Memory B cell (primary cell): ENCODE measurements at regions not wholly inside any gene's neighbourhood (a gene's known extent, or its start where the extent isn't known, plus 50 kb on each side); places are given as distances from the start of the nearest gene placed in this dataset.

Experiments used
- ATAC-seq: fragments of 150-1000 bp; cut with Tn5 transposase; 2 replicates; pipeline ENCODE4 v1.10.0; 2021; ENCODE audit warnings: low read depth, mild to moderate bottlenecking, moderate library complexity
- DNase-seq, 2 donors: peaks; one replicate each; pipeline ENCODE4 v3.0.0; 2022; ENCODE audit warnings: low spot score in 2 of 2
- H3K27ac Mint-ChIP-seq: one replicate; pipeline ENCODE4 v1.8.0; 2022; ENCODE audit warnings: mild to moderate bottlenecking, moderate library complexity, mixed read lengths
- H3K27me3 Mint-ChIP-seq: one replicate; pipeline ENCODE4 v1.8.0; 2022; ENCODE audit warnings: mixed read lengths
- H3K36me3 Mint-ChIP-seq: one replicate; pipeline ENCODE4 v1.8.0; 2022; ENCODE audit warnings: mild to moderate bottlenecking, mixed read lengths
- H3K4me1 Mint-ChIP-seq: one replicate; pipeline ENCODE4 v1.8.0; 2022; ENCODE audit warnings: mixed read lengths
- H3K4me3 Mint-ChIP-seq: one replicate; pipeline ENCODE4 v1.8.0; 2022; ENCODE audit warnings: mild to moderate bottlenecking, moderate library complexity, mixed read lengths
- H3K9me3 Mint-ChIP-seq: one replicate; pipeline ENCODE4 v1.8.0; 2022; ENCODE audit warnings: mixed read lengths

- Mint-ChIP-seq H3K4me1 (no peaks in the 10 kb centered on the region), H3K9me3 (no peaks in the 10 kb centered on the region), H3K27ac (no peak overlapping the region), H3K27me3 (peaks cover 8% of the 10 kb centered on the region), H3K36me3 (no peaks in the 10 kb centered on the region), H3K4me3 (no peak overlapping the region)
- no peak for ATAC-seq
- peak in 1 of 2 donors; percentile 4 for DNase-seq
These were observed 196.8 kb downstream of the NDUFA10 start for GRCh38 chr2:239828192-239828972.

GRCh38 chr2:239827523-239827890 lies 197.6 kb downstream of the NDUFA10 start:
- no peaks in the 10 kb centered on the region for H3K4me1 Mint-ChIP-seq
- H3K4me3 Mint-ChIP-seq: no peak overlapping the region
- H3K27me3 Mint-ChIP-seq: peaks cover 12% of the 10 kb centered on the region
- H3K9me3 Mint-ChIP-seq: no peaks in the 10 kb centered on the region
- peak in 1 of 2 donors; percentile 0 for DNase-seq
- no peak overlapping the region for H3K27ac Mint-ChIP-seq
- ATAC-seq: no peak
- no peaks in the 10 kb centered on the region for H3K36me3 Mint-ChIP-seq

DNA sequence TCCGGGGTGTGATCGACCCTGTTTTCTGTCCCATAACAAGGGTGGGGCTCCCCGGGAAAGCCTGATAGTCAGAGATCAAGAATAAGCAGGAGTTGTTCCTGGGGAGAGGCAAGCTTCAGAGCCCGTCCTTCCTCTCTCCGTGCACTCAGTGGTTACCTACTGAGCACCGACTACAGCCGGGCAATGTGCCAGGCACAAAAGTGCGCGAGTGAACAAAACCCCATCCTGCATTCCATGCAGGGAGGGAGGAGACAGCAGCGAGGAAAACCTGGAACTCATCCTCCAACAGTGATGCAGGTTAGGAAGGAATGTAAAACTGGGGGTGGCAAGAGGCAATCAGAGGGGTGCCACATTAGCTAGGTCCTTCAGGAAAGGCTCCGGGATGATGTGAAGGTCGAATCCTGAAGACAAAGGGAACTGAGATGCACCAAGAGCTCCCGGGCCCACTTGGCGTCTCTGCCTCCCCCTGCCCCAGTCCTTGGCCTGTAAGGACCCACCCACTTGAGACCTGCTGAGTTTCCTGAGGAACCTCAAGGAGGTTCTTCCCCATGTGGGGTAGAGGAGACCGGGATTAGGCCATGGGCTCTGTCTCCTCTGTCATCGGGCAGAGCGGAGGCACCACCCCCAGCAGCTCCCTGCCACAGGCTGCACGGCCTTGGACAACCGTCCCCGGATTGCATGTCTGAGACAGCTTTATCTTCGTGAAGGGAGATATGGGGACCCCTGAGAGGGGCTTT lies 198.2 kb downstream of the NDUFA10 start:
- Mint-ChIP-seq H3K4me1 (peaks cover 1% of the 10 kb centered on the region), H3K36me3 (no peaks in the 10 kb centered on the region), H3K27me3 (peaks cover 11% of the 10 kb centered on the region), H3K9me3 (no peaks in the 10 kb centered on the region), H3K4me3 (no peak overlapping the region), H3K27ac (no peak overlapping the region)
- DNase-seq (peak in 1 of 2 donors; percentile 4), ATAC-seq (no peak)

DNA sequence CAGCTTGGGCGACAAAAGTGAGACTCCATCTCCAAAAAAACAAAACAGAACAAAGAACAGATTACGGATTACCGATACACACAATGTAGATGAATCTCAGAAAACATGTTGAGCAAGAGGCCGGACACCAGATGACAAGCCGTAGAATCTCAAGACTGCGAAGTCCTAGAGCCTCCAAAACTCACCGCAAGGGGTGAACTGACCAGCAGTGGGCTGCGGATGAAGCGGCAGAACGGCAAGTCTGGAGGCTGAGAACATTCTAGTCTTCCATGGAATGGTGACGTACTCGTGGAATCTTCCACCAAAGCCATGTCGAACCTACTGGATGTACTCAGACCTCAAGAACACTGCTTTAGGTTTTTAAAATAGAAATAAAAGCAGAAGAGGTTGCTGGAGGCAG lies 198.8 kb downstream of the NDUFA10 start:
- H3K4me3 Mint-ChIP-seq: no peak overlapping the region
- peak in 1 of 2 donors; percentile 0 for DNase-seq
- peaks cover 17% of the 10 kb centered on the region for H3K27me3 Mint-ChIP-seq
- H3K9me3 Mint-ChIP-seq: no peaks in the 10 kb centered on the region
- H3K27ac Mint-ChIP-seq: no peak overlapping the region
- no peak for ATAC-seq
- H3K36me3 Mint-ChIP-seq: no peaks in the 10 kb centered on the region
- H3K4me1 Mint-ChIP-seq: peaks cover 6% of the 10 kb centered on the region

DNA sequence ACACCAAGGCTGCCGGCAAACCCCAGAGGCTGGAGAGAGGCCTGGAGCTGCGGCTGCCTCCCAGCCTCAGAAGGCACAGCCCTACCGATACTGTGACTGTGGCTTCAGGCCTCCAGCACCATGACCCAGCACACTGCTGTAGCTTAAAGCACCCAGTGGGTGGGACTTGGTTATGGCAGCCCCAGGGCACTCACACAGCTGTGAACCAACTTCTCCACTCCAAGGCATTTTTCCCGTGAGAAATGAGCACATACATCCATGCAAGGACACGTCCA lies 199.5 kb downstream of the NDUFA10 start:
- Mint-ChIP-seq H3K4me1 (peaks cover 6% of the 10 kb centered on the region), H3K36me3 (no peaks in the 10 kb centered on the region), H3K27ac (no peak overlapping the region), H3K4me3 (no peak overlapping the region), H3K27me3 (peaks cover 19% of the 10 kb centered on the region), H3K9me3 (no peaks in the 10 kb centered on the region)
- ATAC-seq (no peak), DNase-seq (peak in 1 of 2 donors; percentile 2)

GRCh38 chr2:239824866-239825704 lies 200.1 kb downstream of the NDUFA10 start:
- Mint-ChIP-seq H3K9me3 (no peaks in the 10 kb centered on the region), H3K36me3 (no peaks in the 10 kb centered on the region), H3K4me1 (peaks cover 6% of the 10 kb centered on the region), H3K4me3 (no peak overlapping the region), H3K27ac (no peak overlapping the region), H3K27me3 (peaks cover 21% of the 10 kb centered on the region)
- DNase-seq (no peak), ATAC-seq (no peak)

DNA sequence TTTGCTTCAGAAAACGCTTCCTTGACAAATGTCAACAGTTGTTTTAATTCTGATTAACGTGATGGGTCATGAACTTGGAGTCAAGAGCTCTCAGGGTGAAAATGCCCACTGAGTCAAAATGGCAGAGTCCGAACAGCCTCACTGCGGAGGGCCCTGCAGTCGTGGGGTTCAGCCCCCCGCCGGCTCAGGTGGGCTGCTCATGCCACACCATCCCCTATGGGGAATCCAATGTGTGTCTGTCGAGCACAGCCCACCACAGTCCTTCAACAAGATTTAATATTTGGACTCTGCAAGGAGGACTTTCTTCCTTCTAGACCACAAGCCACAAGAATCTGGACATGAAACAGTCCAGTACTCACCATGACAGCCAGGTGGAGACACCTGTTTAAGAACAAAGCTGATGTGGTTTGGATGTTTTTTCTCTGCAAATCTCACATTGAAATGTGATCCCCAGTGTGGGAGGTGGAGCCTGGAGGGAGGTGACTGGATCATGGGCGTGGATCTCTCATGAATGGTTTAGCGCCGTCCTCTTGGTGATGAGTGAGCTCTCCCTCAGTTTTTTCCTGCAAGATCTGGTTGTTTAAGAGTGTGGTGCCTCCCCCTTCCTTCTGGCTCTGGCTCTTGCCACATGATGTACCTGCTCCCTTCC lies 201.0 kb downstream of the NDUFA10 start:
- no peaks in the 10 kb centered on the region for H3K9me3 Mint-ChIP-seq
- DNase-seq (no peak), ATAC-seq (no peak)
- H3K36me3 Mint-ChIP-seq: no peaks in the 10 kb centered on the region
- H3K4me1 Mint-ChIP-seq: peaks cover 6% of the 10 kb centered on the region
- H3K27me3 Mint-ChIP-seq: peaks cover 22% of the 10 kb centered on the region
- H3K27ac Mint-ChIP-seq: no peak overlapping the region
- no peak overlapping the region for H3K4me3 Mint-ChIP-seq

GRCh38 chr2:239822146-239822831 lies 202.9 kb downstream of the NDUFA10 start:
- H3K9me3 Mint-ChIP-seq: no peaks in the 10 kb centered on the region
- H3K4me3 Mint-ChIP-seq: no peak overlapping the region
- H3K36me3 Mint-ChIP-seq: no peaks in the 10 kb centered on the region
- no peak overlapping the region for H3K27ac Mint-ChIP-seq
- peaks cover 29% of the 10 kb centered on the region for H3K27me3 Mint-ChIP-seq
- peak; percentile 22 for ATAC-seq
- DNase-seq: no peak
- H3K4me1 Mint-ChIP-seq: peaks cover 6% of the 10 kb centered on the region

- Mint-ChIP-seq H3K36me3 (no peaks in the 10 kb centered on the region), H3K4me3 (no peak overlapping the region), H3K27me3 (peaks cover 29% of the 10 kb centered on the region), H3K9me3 (no peaks in the 10 kb centered on the region), H3K4me1 (peaks cover 6% of the 10 kb centered on the region), H3K27ac (no peak overlapping the region)
- DNase-seq (no peak), ATAC-seq (no peak)
These were observed 203.5 kb downstream of the NDUFA10 start for GRCh38 chr2:239821694-239822075.

DNA sequence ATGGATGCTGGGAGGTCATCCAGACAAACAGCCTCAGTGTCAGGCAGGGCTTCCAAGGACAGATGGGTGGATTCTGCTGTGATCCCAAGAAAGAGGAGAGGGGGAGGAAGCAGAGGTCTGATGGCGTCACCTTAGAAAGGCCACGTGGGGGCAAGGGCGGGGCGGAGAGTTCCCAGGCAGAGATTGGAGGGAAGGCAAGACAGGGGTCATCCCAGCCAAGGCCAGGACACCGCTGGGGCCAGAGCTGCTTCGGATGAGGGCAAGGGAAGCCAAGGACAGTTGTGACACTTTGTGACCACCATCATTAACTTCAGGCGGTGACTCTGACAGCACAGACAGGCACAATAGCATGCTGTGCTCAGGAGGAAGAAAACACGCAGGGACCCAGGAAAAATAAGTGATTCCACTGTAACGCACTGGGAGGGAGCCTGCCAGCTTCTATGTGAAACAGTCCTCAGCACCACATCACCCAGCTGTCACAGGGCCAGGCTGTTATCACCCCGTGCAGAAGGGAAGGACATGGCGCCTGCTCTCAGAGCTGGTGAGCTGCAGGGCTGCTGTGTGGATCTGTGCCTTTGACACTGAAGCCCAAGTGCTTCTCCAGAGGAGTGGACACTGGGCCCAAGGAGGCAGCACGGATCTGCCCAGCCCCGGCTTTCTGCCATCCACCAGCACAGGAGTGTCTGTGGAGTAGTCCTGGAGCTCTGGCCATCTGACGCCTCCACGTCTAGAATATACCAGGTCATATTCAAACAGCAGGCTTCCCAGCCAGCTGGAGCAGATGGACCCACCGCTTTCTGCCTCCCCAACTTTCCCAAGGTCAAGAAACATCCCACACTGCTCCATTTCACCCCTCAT lies 204.1 kb downstream of the NDUFA10 start:
- DNase-seq (peak in 1 of 2 donors; percentile 7), ATAC-seq (no peak)
- Mint-ChIP-seq H3K4me1 (peaks cover 8% of the 10 kb centered on the region), H3K27me3 (peaks cover 29% of the 10 kb centered on the region), H3K36me3 (no peaks in the 10 kb centered on the region), H3K9me3 (peaks cover under 1% of the 10 kb centered on the region), H3K4me3 (no peak overlapping the region), H3K27ac (no peak overlapping the region)

- H3K4me1 Mint-ChIP-seq: peaks cover 11% of the 10 kb centered on the region
- no peak overlapping the region for H3K27ac Mint-ChIP-seq
- peaks cover 32% of the 10 kb centered on the region for H3K27me3 Mint-ChIP-seq
- ATAC-seq: no peak
- H3K4me3 Mint-ChIP-seq: no peak overlapping the region
- H3K36me3 Mint-ChIP-seq: no peaks in the 10 kb centered on the region
- H3K9me3 Mint-ChIP-seq: peaks cover 3% of the 10 kb centered on the region
- no peak for DNase-seq
These were observed 205.1 kb downstream of the NDUFA10 start for GRCh38 chr2:239819974-239820555.

- H3K27me3 Mint-ChIP-seq: peaks cover 27% of the 10 kb centered on the region
- peaks cover 11% of the 10 kb centered on the region for H3K4me1 Mint-ChIP-seq
- H3K36me3 Mint-ChIP-seq: no peaks in the 10 kb centered on the region
- H3K4me3 Mint-ChIP-seq: no peak overlapping the region
- ATAC-seq (no peak), DNase-seq (no peak)
- no peak overlapping the region for H3K27ac Mint-ChIP-seq
- peaks cover 3% of the 10 kb centered on the region for H3K9me3 Mint-ChIP-seq
These were observed 205.8 kb downstream of the NDUFA10 start for GRCh38 chr2:239819091-239819973.
